ENCODE measurements at regions not wholly inside any gene's neighbourhood (a gene's known extent, or its start where the extent isn't known, plus 50 kb on each side); places are given as distances from the start of the nearest gene placed in this dataset.
"Not testable (repeated sequence)": the region's sequence is repeated elsewhere in the genome, so short reads cannot be mapped to it uniquely, and the experiment has no call there.

- DNase-seq (ENCODE audit: low spot score), result no peak
These were observed 690.4 kb downstream of the USP25 start for GRCh38 chr21:16420031-16420724.

- no peak for DNase-seq (ENCODE audit: low spot score)
These were observed 691.2 kb downstream of the USP25 start for GRCh38 chr21:16421007-16421406.

- no peak for DNase-seq (ENCODE audit: low spot score)
These were observed 692.2 kb downstream of the USP25 start for GRCh38 chr21:16421965-16422364.

- DNase-seq (ENCODE audit: low spot score), result no peak
These were observed 692.9 kb downstream of the USP25 start for GRCh38 chr21:16422702-16423101.

- no peak for DNase-seq (ENCODE audit: low spot score)
These were observed 694.1 kb downstream of the USP25 start for GRCh38 chr21:16423921-16424320.

- DNase-seq (ENCODE audit: low spot score), result no peak
These were observed 694.6 kb downstream of the USP25 start for GRCh38 chr21:16424331-16424751.

- DNase-seq (ENCODE audit: low spot score), result no peak
These were observed 695.6 kb downstream of the USP25 start for GRCh38 chr21:16425376-16425775.

GRCh38 chr21:16426936-16427335 lies 697.2 kb downstream of the USP25 start:
- DNase-seq (ENCODE audit: low spot score), result no peak

- no peak for DNase-seq (ENCODE audit: low spot score)
These were observed 697.9 kb downstream of the USP25 start for GRCh38 chr21:16427587-16428087.

GRCh38 chr21:16437586-16437985 lies 707.8 kb downstream of the USP25 start:
- no peak for DNase-seq (ENCODE audit: low spot score)

GRCh38 chr21:16438761-16439160 lies 709.0 kb downstream of the USP25 start:
- no peak for DNase-seq (ENCODE audit: low spot score)

GRCh38 chr21:16441789-16442188 lies 712.0 kb downstream of the USP25 start:
- DNase-seq (ENCODE audit: low spot score), result no peak

- peak; percentile 9 for DNase-seq (ENCODE audit: low spot score)
These were observed 724.6 kb downstream of the USP25 start for GRCh38 chr21:16454399-16454798.

- no peak for DNase-seq (ENCODE audit: low spot score)
These were observed 725.7 kb downstream of the USP25 start for GRCh38 chr21:16455526-16455925.

GRCh38 chr21:16455978-16456377 lies 726.2 kb downstream of the USP25 start:
- DNase-seq (ENCODE audit: low spot score), result no peak

GRCh38 chr21:16457498-16457897 lies 727.7 kb downstream of the USP25 start:
- DNase-seq (ENCODE audit: low spot score), result no peak

GRCh38 chr21:16460936-16461335 lies 731.2 kb downstream of the USP25 start:
- peak; percentile 26 for DNase-seq (ENCODE audit: low spot score)

- DNase-seq (ENCODE audit: low spot score), result not testable (repeated sequence)
These were observed 734.6 kb downstream of the USP25 start for GRCh38 chr21:16464211-16464889.

GRCh38 chr21:16468184-16468583 lies 738.4 kb downstream of the USP25 start:
- no peak for DNase-seq (ENCODE audit: low spot score)

GRCh38 chr21:16473988-16474387 lies 744.2 kb downstream of the USP25 start:
- DNase-seq (ENCODE audit: low spot score), result no peak

- DNase-seq (ENCODE audit: low spot score), result no peak
These were observed 746.5 kb downstream of the USP25 start for GRCh38 chr21:16476056-16476825.

- no peak for DNase-seq (ENCODE audit: low spot score)
These were observed 758.3 kb downstream of the USP25 start for GRCh38 chr21:16488042-16488441.

- no peak for DNase-seq (ENCODE audit: low spot score)
These were observed 762.6 kb downstream of the USP25 start for GRCh38 chr21:16492356-16492755.
